SK-N-SH treated with all-trans-retinoic acid at 6 μM for 48 hours (cell line): ENCODE measurements at regions not wholly inside any gene's neighbourhood (a gene's known extent, or its start where the extent isn't known, plus 50 kb on each side); places are given as distances from the start of the nearest gene placed in this dataset.

Experiments
- ATAC-seq: fragments of 200-7000 bp; cut with Tn5 transposase; 3 replicates; pipeline ENCODE4 v1.9.1; 2020; ENCODE audit warnings: mild to moderate bottlenecking, moderate library complexity
- BACH2 ChIP-seq: fragments of 250-450 bp; sonication (Bioruptor Pico); IDR thresholded peaks from 2 replicates; pipeline ENCODE4 v1.9.0; 2021; ENCODE audit warnings: mild to moderate bottlenecking, borderline replicate concordance
- CREB5 ChIP-seq: fragments of 250-450 bp; sonication (Bioruptor Pico); IDR thresholded peaks from 2 replicates; pipeline ENCODE4 v1.5.1; 2020; ENCODE audit warnings: low read depth, mild to moderate bottlenecking, moderate library complexity
- CSDC2 ChIP-seq: fragments of 250-450 bp; sonication (Bioruptor Pico); IDR thresholded peaks from 2 replicates; pipeline ENCODE4 v1.5.0; 2020; ENCODE audit warnings: mild to moderate bottlenecking, moderate library complexity
- CSRNP3 ChIP-seq: fragments of 250-450 bp; sonication (Bioruptor Pico); IDR thresholded peaks from 2 replicates; pipeline ENCODE4 v1.5.1; 2021; ENCODE audit warnings: mild to moderate bottlenecking, moderate library complexity
- ESRRG ChIP-seq: fragments of 250-450 bp; sonication (Bioruptor Pico); IDR thresholded peaks from 2 replicates; pipeline ENCODE4 v1.6.1; 2021; ENCODE audit warnings: mild to moderate bottlenecking
- GLIS3 ChIP-seq: fragments of 250-450 bp; sonication (Bioruptor Pico); IDR thresholded peaks from 2 replicates; pipeline ENCODE4 v1.5.0; 2020; ENCODE audit warnings: mild to moderate bottlenecking, moderate library complexity
- ISL1 ChIP-seq: fragments of 250-450 bp; sonication (Bioruptor Pico); IDR thresholded peaks from 2 replicates; pipeline ENCODE4 v2.1.2; 2022; ENCODE audit warnings: mild to moderate bottlenecking, moderate library complexity
- OSR1 ChIP-seq: fragments of 250-450 bp; sonication (Bioruptor Pico); IDR thresholded peaks from 2 replicates; pipeline ENCODE4 v1.8.0; 2022; ENCODE audit warnings: moderate library complexity, mild to moderate bottlenecking, inconsistent platforms
- PATZ1 ChIP-seq: fragments of 250-450 bp; sonication (Bioruptor Pico); IDR thresholded peaks from 2 replicates; pipeline ENCODE4 v1.8.0; 2020; ENCODE audit warnings: mild to moderate bottlenecking, moderate library complexity, borderline replicate concordance
- POU6F1 ChIP-seq: fragments of 250-450 bp; sonication (Bioruptor Pico); IDR thresholded peaks from 2 replicates; pipeline ENCODE4 v1.8.0; 2021; ENCODE audit warnings: low read depth, mild to moderate bottlenecking, moderate library complexity, borderline replicate concordance
- RARB ChIP-seq: fragments of 250-450 bp; sonication (Bioruptor Pico); IDR thresholded peaks from 2 replicates; pipeline ENCODE4 v1.8.0; 2021; ENCODE audit warnings: mild to moderate bottlenecking, moderate library complexity
- SNAI2 ChIP-seq: fragments of 250-450 bp; sonication (Bioruptor Pico); IDR thresholded peaks from 2 replicates; pipeline ENCODE4 v1.5.0; 2020; ENCODE audit warnings: mild to moderate bottlenecking, moderate library complexity
- TCF4 ChIP-seq: fragments of 250-450 bp; sonication (Bioruptor Pico); IDR thresholded peaks from 2 replicates; pipeline ENCODE4 v1.8.0; 2021; ENCODE audit warnings: mild to moderate bottlenecking, moderate library complexity, borderline replicate concordance
- TOX ChIP-seq: fragments of 250-450 bp; sonication (Bioruptor Pico); IDR thresholded peaks from 2 replicates; pipeline ENCODE4 v1.8.0; 2021; ENCODE audit warnings: mild to moderate bottlenecking, moderate library complexity, borderline replicate concordance
- TSHZ2 ChIP-seq: fragments of 250-450 bp; sonication (Bioruptor Pico); IDR thresholded peaks from 2 replicates; pipeline ENCODE4 v1.5.0; 2020; ENCODE audit warnings: mild to moderate bottlenecking, moderate library complexity
- ZC3H10 ChIP-seq: fragments of 250-450 bp; sonication (Bioruptor Pico); IDR thresholded peaks from 2 replicates; pipeline ENCODE4 v1.5.1; 2021; ENCODE audit warnings: mild to moderate bottlenecking, moderate library complexity
- ZFP3 ChIP-seq: fragments of 250-450 bp; sonication (Bioruptor Pico); IDR thresholded peaks from 2 replicates; pipeline ENCODE4 v1.5.0; 2020; ENCODE audit warnings: mild to moderate bottlenecking, moderate library complexity
- ZFP30 ChIP-seq: fragments of 450-650 bp; formaldehyde crosslinking; IDR thresholded peaks from 2 replicates; pipeline ENCODE4 v1.5.0; 2022; ENCODE audit warnings: mild to moderate bottlenecking, moderate library complexity
- ZNF565 ChIP-seq: fragments of 450-650 bp; formaldehyde crosslinking; conservative IDR thresholded peaks from 2 replicates; pipeline ENCODE4 v1.5.0; 2020; ENCODE audit warnings: low read depth, mild to moderate bottlenecking, moderate library complexity
- ZNF70 ChIP-seq: fragments of 450-650 bp; formaldehyde crosslinking; IDR thresholded peaks from 2 replicates; pipeline ENCODE4 v1.5.0; 2020; ENCODE audit warnings: mild to moderate bottlenecking, moderate library complexity
- ZNF8 ChIP-seq: fragments of 450-650 bp; formaldehyde crosslinking; IDR thresholded peaks from 2 replicates; pipeline ENCODE4 v1.5.0; 2020; ENCODE audit warnings: mild to moderate bottlenecking, moderate library complexity

GRCh38 chr2:221762496-221762895 lies 190.4 kb upstream of the EPHA4 start:
- no peak for ATAC-seq
- TF ChIP-seq ISL1 (CRISPR knock-in tag) (no peak), POU6F1 (CRISPR knock-in tag) (no peak), BACH2 (CRISPR knock-in tag) (no peak), PATZ1 (CRISPR knock-in tag) (no peak), RARB (no peak), ZFP3 (no peak), CSDC2 (CRISPR knock-in tag) (no peak), GLIS3 (CRISPR knock-in tag) (no peak), ZNF8 (no peak), OSR1 (CRISPR knock-in tag) (no peak), CSRNP3 (CRISPR knock-in tag) (no peak), CREB5 (CRISPR knock-in tag) (no peak), SNAI2 (CRISPR knock-in tag) (no peak), ZNF70 (CRISPR knock-in tag) (no peak), TCF4 (no peak), TSHZ2 (CRISPR knock-in tag) (no peak)
- TF ChIP-seq, all 23 proteins: peak for 0

- no peak for ATAC-seq
- TF ChIP-seq ZNF565, result no peak
- TF ChIP-seq SNAI2 (CRISPR knock-in tag), result no peak
- no peak for TF ChIP-seq ZC3H10 (CRISPR knock-in tag)
- no peak for TF ChIP-seq RARB
- no peak for TF ChIP-seq TCF4
- no peak for TF ChIP-seq ZFP30 (CRISPR knock-in tag)
- no peak for TF ChIP-seq GLIS3 (CRISPR knock-in tag)
- TF ChIP-seq ESRRG, result no peak
- TF ChIP-seq TSHZ2 (CRISPR knock-in tag), result no peak
- TF ChIP-seq ZNF8, result no peak
- no peak for TF ChIP-seq CSRNP3 (CRISPR knock-in tag)
- TF ChIP-seq ISL1 (CRISPR knock-in tag), result no peak
- no peak for TF ChIP-seq TOX (CRISPR knock-in tag)
- TF ChIP-seq ZNF70 (CRISPR knock-in tag), result no peak
- no peak for TF ChIP-seq PATZ1 (CRISPR knock-in tag)
- no peak for TF ChIP-seq OSR1 (CRISPR knock-in tag)
- no peak for TF ChIP-seq CSDC2 (CRISPR knock-in tag)
Measured at GRCh38 chr2:221761260-221761659, 189.2 kb upstream of the EPHA4 start.
